Skeletal muscle tissue (tissue), 3 donors: ENCODE measurements at regions not wholly inside any gene's neighbourhood (a gene's known extent, or its start where the extent isn't known, plus 50 kb on each side); places are given as distances from the start of the nearest gene placed in this dataset.
"Not testable (repeated sequence)": the region's sequence is repeated elsewhere in the genome, so short reads cannot be mapped to it uniquely, and the experiment has no call there.

Experiments
- H3K27ac ChIP-seq: one replicate; pipeline ENCODE4 v1.7.0; 2013; ENCODE audit warnings: mild to moderate bottlenecking, low read depth, low read length, inconsistent platforms
- H3K27me3 ChIP-seq, 3 donors: one replicate each; pipeline ENCODE4 v1.7.0; 2013; ENCODE audit warnings: low read length in 3 of 3; ENCODE audit not compliant: control insufficient read depth in 3 of 3, insufficient read depth in 3 of 3
- H3K36me3 ChIP-seq, 3 donors: one replicate each; pipeline ENCODE4 v1.7.0; 2013; ENCODE audit warnings: low read length in 3 of 3; ENCODE audit not compliant: control insufficient read depth in 3 of 3, insufficient read depth in 3 of 3
- H3K4me1 ChIP-seq, 3 donors: one replicate each; pipeline ENCODE4 v1.7.0; 2013; ENCODE audit warnings: low read length in 3 of 3, mild to moderate bottlenecking in 3 of 3; ENCODE audit not compliant: control insufficient read depth in 3 of 3, insufficient read depth in 3 of 3
- H3K4me3 ChIP-seq, 3 donors: one replicate each; pipeline ENCODE4 v1.7.0; 2013; ENCODE audit warnings: low read length in 3 of 3
- H3K9ac ChIP-seq, 3 donors: one replicate each; pipeline ENCODE4 v1.7.0; 2013; ENCODE audit warnings: low read length in 3 of 3, mild to moderate bottlenecking in 3 of 3, moderate library complexity in 2 of 3, low read depth in 1 of 3
- H3K9me3 ChIP-seq, 3 donors: one replicate each; pipeline ENCODE4 v1.7.0; 2013; ENCODE audit warnings: low read length in 3 of 3; ENCODE audit not compliant: control insufficient read depth in 3 of 3
- donor health status: Osteomylitis.

- Histone ChIP-seq H3K36me3 (no peaks in the 10 kb centered on the region), H3K27me3 (no peaks in the 10 kb centered on the region), H3K4me1 (peaks cover 6 to 10% (median 10%) of the 10 kb centered on the region in 3 donors), H3K9ac (no peak overlapping the region), H3K4me3 (no peak overlapping the region), H3K27ac (no peak overlapping the region), H3K9me3 (no peaks in the 10 kb centered on the region)
Measured at GRCh38 chr10:30550967-30551815, 78.4 kb downstream of the LYZL2 start.

GRCh38 chr10:30549134-30549687, 80.3 kb downstream of the LYZL2 start:
- not testable (repeated sequence) for H3K9me3 ChIP-seq, H3K4me3 ChIP-seq, H3K27me3 ChIP-seq, H3K36me3 ChIP-seq, H3K4me1 ChIP-seq, H3K27ac ChIP-seq, H3K9ac ChIP-seq

- H3K9ac ChIP-seq, result no peak overlapping the region
- no peak overlapping the region for H3K27ac ChIP-seq
- H3K9me3 ChIP-seq, result no peaks in the 10 kb centered on the region
- H3K4me1 ChIP-seq, result no peaks in the 10 kb centered on the region
- no peak overlapping the region for H3K4me3 ChIP-seq
- H3K27me3 ChIP-seq, result no peaks in the 10 kb centered on the region
- no peaks in the 10 kb centered on the region for H3K36me3 ChIP-seq
Measured at GRCh38 chr10:30546511-30546910, 83.0 kb downstream of the LYZL2 start.

- no peaks in the 10 kb centered on the region for H3K9me3 ChIP-seq
- no peak overlapping the region for H3K9ac ChIP-seq
- H3K36me3 ChIP-seq, result no peaks in the 10 kb centered on the region
- H3K27me3 ChIP-seq, result no peaks in the 10 kb centered on the region
- H3K27ac ChIP-seq, result peak overlapping the region; percentile 4
- peaks cover 0 to 5% (median 3%) of the 10 kb centered on the region in 3 donors for H3K4me1 ChIP-seq
- no peak overlapping the region for H3K4me3 ChIP-seq
Measured at GRCh38 chr10:30542895-30543288, 86.7 kb downstream of the LYZL2 start.

- Histone ChIP-seq H3K4me1 (peaks cover 0 to 5% (median 3%) of the 10 kb centered on the region in 3 donors), H3K4me3 (no peak overlapping the region), H3K27ac (peak overlapping the region; percentile 4), H3K36me3 (no peaks in the 10 kb centered on the region), H3K9me3 (no peaks in the 10 kb centered on the region), H3K27me3 (no peaks in the 10 kb centered on the region), H3K9ac (no peak overlapping the region)
Measured at GRCh38 chr10:30542001-30542894, 87.3 kb downstream of the LYZL2 start.

GRCh38 chr10:30540276-30540675, 89.3 kb downstream of the LYZL2 start:
- Histone ChIP-seq H3K27ac (no peak overlapping the region), H3K4me1 (peaks cover 0 to 5% (median 3%) of the 10 kb centered on the region in 3 donors), H3K4me3 (no peak overlapping the region), H3K9ac (no peak overlapping the region), H3K27me3 (no peaks in the 10 kb centered on the region), H3K9me3 (no peaks in the 10 kb centered on the region), H3K36me3 (no peaks in the 10 kb centered on the region)

GRCh38 chr10:30538086-30538485, 91.5 kb downstream of the LYZL2 start:
- Histone ChIP-seq H3K27me3 (no peaks in the 10 kb centered on the region), H3K36me3 (no peaks in the 10 kb centered on the region), H3K9ac (no peak overlapping the region), H3K27ac (peak overlapping the region; percentile 72), H3K9me3 (no peaks in the 10 kb centered on the region), H3K4me1 (peaks cover 2 to 6% (median 5%) of the 10 kb centered on the region in 3 donors), H3K4me3 (no peak overlapping the region)

GRCh38 chr10:30537586-30537985, 92.0 kb downstream of the LYZL2 start:
- Histone ChIP-seq H3K9ac (no peak overlapping the region), H3K27me3 (no peaks in the 10 kb centered on the region), H3K36me3 (no peaks in the 10 kb centered on the region), H3K4me3 (no peak overlapping the region), H3K27ac (peak overlapping the region; percentile 72), H3K9me3 (no peaks in the 10 kb centered on the region), H3K4me1 (peaks cover 2 to 6% (median 5%) of the 10 kb centered on the region in 3 donors)

- not testable (repeated sequence) for H3K36me3 ChIP-seq, H3K27me3 ChIP-seq, H3K4me1 ChIP-seq, H3K9ac ChIP-seq, H3K9me3 ChIP-seq, H3K4me3 ChIP-seq
- peak overlapping the region; percentile 72 for H3K27ac ChIP-seq
Measured at GRCh38 chr10:30537158-30537557, 92.4 kb downstream of the LYZL2 start.

- no peak overlapping the region for H3K4me3 ChIP-seq
- H3K4me1 ChIP-seq, result peaks cover 2 to 6% (median 5%) of the 10 kb centered on the region in 3 donors
- H3K27ac ChIP-seq, result no peak overlapping the region
- H3K9me3 ChIP-seq, result no peaks in the 10 kb centered on the region
- H3K9ac ChIP-seq, result no peak overlapping the region
- no peaks in the 10 kb centered on the region for H3K36me3 ChIP-seq
- H3K27me3 ChIP-seq, result no peaks in the 10 kb centered on the region
Measured at GRCh38 chr10:30536578-30536977, 93.0 kb downstream of the LYZL2 start.
